H9 (cell line): ENCODE measurements at regions not wholly inside any gene's neighbourhood (a gene's known extent, or its start where the extent isn't known, plus 50 kb on each side); places are given as distances from the start of the nearest gene placed in this dataset.

Experiments
- DNase-seq: peaks from one replicate; pipeline ENCODE4 v3.0.0-alpha.2; 2017
- H2AFZ ChIP-seq: one replicate; pipeline ENCODE4 v1.6.1; 2013; ENCODE audit warnings: mild to moderate bottlenecking, low read length, control low read depth, moderate library complexity
- H2AK5ac ChIP-seq: 2 replicates; pipeline ENCODE4 v1.6.1; 2013; ENCODE audit warnings: low read length, control low read depth, mixed read lengths; ENCODE audit not compliant: insufficient read length
- H2BK120ac ChIP-seq: one replicate; pipeline ENCODE4 v1.6.1; 2013; ENCODE audit warnings: low read depth, mild to moderate bottlenecking, low read length, control low read depth, inconsistent platforms; ENCODE audit not compliant: poor library complexity, severe bottlenecking
- H2BK12ac ChIP-seq: 2 replicates; pipeline ENCODE4 v1.6.1; 2013; ENCODE audit warnings: low read length, control low read depth, mixed read lengths, low read depth; ENCODE audit not compliant: insufficient read length
- H2BK15ac ChIP-seq: 2 replicates; pipeline ENCODE4 v1.6.1; 2013; ENCODE audit warnings: low read depth, low read length, control low read depth
- H2BK20ac ChIP-seq: one replicate; pipeline ENCODE4 v1.6.1; 2013; ENCODE audit warnings: low read depth, mild to moderate bottlenecking, low read length, control low read depth, inconsistent platforms; ENCODE audit not compliant: poor library complexity, severe bottlenecking
- H2BK5ac ChIP-seq: 2 replicates; pipeline ENCODE4 v1.6.1; 2013; ENCODE audit warnings: low read length, control low read depth, mixed read lengths; ENCODE audit not compliant: insufficient read length
- H3K14ac ChIP-seq: 2 replicates; pipeline ENCODE4 v1.6.1; 2013; ENCODE audit warnings: low read length, control low read depth; ENCODE audit not compliant: insufficient read depth
- H3K18ac ChIP-seq: 2 replicates; pipeline ENCODE4 v1.6.1; 2013; ENCODE audit warnings: low read depth, mild to moderate bottlenecking, mixed read lengths, low read length, control low read depth; ENCODE audit not compliant: insufficient read length
- H3K23ac ChIP-seq: 2 replicates; pipeline ENCODE4 v1.6.1; 2013; ENCODE audit warnings: low read length, control low read depth, mixed read lengths, low read depth; ENCODE audit not compliant: insufficient read length
- H3K23me2 ChIP-seq: 2 replicates; pipeline ENCODE4 v1.6.1; 2013; ENCODE audit warnings: low read depth, mild to moderate bottlenecking, mixed read lengths, low read length, control low read depth; ENCODE audit not compliant: insufficient read length, poor library complexity, severe bottlenecking
- H3K27ac ChIP-seq: 2 replicates; pipeline ENCODE4 v1.5.1; 2013; ENCODE audit warnings: low read length, control low read depth, mixed read lengths, low read depth; ENCODE audit not compliant: insufficient read length
- H3K27me3 ChIP-seq: 2 replicates; pipeline ENCODE4 v1.6.1; 2013; ENCODE audit warnings: low read length, control low read depth, inconsistent platforms; ENCODE audit not compliant: insufficient read depth
- H3K4ac ChIP-seq: 2 replicates; pipeline ENCODE4 v1.6.1; 2013; ENCODE audit warnings: low read depth, mild to moderate bottlenecking, control low read depth, inconsistent platforms, low read length, moderate library complexity
- H3K4me1 ChIP-seq: 2 replicates; pipeline ENCODE4 v1.6.1; 2013; ENCODE audit warnings: low read length, control low read depth, inconsistent platforms; ENCODE audit not compliant: insufficient read depth
- H3K4me2 ChIP-seq: 2 replicates; pipeline ENCODE4 v1.6.1; 2013; ENCODE audit warnings: low read length, control low read depth, mixed read lengths; ENCODE audit not compliant: insufficient read length, insufficient read depth
- H3K56ac ChIP-seq: 2 replicates; pipeline ENCODE4 v1.6.1; 2013; ENCODE audit warnings: low read depth, mild to moderate bottlenecking, mixed read lengths, low read length, control low read depth; ENCODE audit not compliant: insufficient read length
- H3K79me1 ChIP-seq: 2 replicates; pipeline ENCODE4 v1.6.1; 2013; ENCODE audit warnings: low read depth, mild to moderate bottlenecking, moderate library complexity, low read length, control low read depth, inconsistent platforms; ENCODE audit not compliant: insufficient read depth, poor library complexity, severe bottlenecking
- H3K79me2 ChIP-seq: 2 replicates; pipeline ENCODE4 v1.6.1; 2013; ENCODE audit warnings: low read length, control low read depth, inconsistent platforms; ENCODE audit not compliant: insufficient read depth
- H3K9ac ChIP-seq: 2 replicates; pipeline ENCODE4 v1.6.1; 2013; ENCODE audit warnings: low read length, control low read depth, mixed read lengths; ENCODE audit not compliant: insufficient read length; ENCODE audit errors: extremely low read depth
- H3K9me3 ChIP-seq: one replicate; pipeline ENCODE4 v1.6.1; 2013; ENCODE audit warnings: low read depth, low read length, inconsistent platforms; ENCODE audit not compliant: control insufficient read depth
- H3T11ph ChIP-seq: one replicate; pipeline ENCODE4 v1.6.1; 2013; ENCODE audit warnings: mild to moderate bottlenecking, low read length, control low read depth, inconsistent platforms
- H4K20me1 ChIP-seq: one replicate; pipeline ENCODE4 v1.6.1; 2013; ENCODE audit not compliant: control insufficient read depth, insufficient read length, insufficient read depth
- H4K5ac ChIP-seq: 2 replicates; pipeline ENCODE4 v1.6.1; 2013; ENCODE audit warnings: low read depth, mild to moderate bottlenecking, mixed read lengths, low read length, control low read depth; ENCODE audit not compliant: insufficient read length
- H4K8ac ChIP-seq: replicated peaks from 2 replicates; pipeline ENCODE4 v1.6.1; 2013; ENCODE audit warnings: low read length, control low read depth, mixed read lengths, low read depth; ENCODE audit not compliant: insufficient read length
- H4K91ac ChIP-seq: 2 replicates; pipeline ENCODE4 v1.6.1; 2013; ENCODE audit warnings: low read depth, mild to moderate bottlenecking, moderate library complexity, mixed read lengths, low read length, control low read depth; ENCODE audit not compliant: insufficient read length
- H3K27ac Mint-ChIP-seq, 3 experiments: 2 replicates in 2 of 3; 3 replicates in 1 of 3; pipeline ENCODE4 v1.8.0; 2020 to 2021; ENCODE audit warnings: mixed read lengths in 3 of 3, mild to moderate bottlenecking in 1 of 3, moderate library complexity in 1 of 3
- H3K27me3 Mint-ChIP-seq: 2 replicates; pipeline ENCODE4 v1.8.0; 2021; ENCODE audit warnings: low read depth, mild to moderate bottlenecking, moderate library complexity, mixed read lengths
- H3K36me3 Mint-ChIP-seq, 3 experiments: 2 replicates in 2 of 3; 3 replicates in 1 of 3; pipeline ENCODE4 v1.8.0; 2020 to 2021; ENCODE audit warnings: low read depth in 3 of 3, mixed read lengths in 3 of 3; ENCODE audit not compliant: insufficient read depth in 1 of 3
- H3K4me1 Mint-ChIP-seq, 2 experiments: 2 replicates each; pipeline ENCODE4 v1.8.0; 2020; ENCODE audit warnings: mixed read lengths in 2 of 2
- H3K4me3 Mint-ChIP-seq, 2 experiments: 2 replicates in 1 of 2; 3 replicates in 1 of 2; pipeline ENCODE4 v1.8.0; 2020 to 2021; ENCODE audit warnings: mild to moderate bottlenecking in 2 of 2, mixed read lengths in 2 of 2, moderate library complexity in 1 of 2
- H3K9me3 Mint-ChIP-seq, 2 experiments: 2 replicates in 1 of 2; 3 replicates in 1 of 2; pipeline ENCODE4 v1.8.0; 2020; ENCODE audit warnings: mild to moderate bottlenecking in 2 of 2, mixed read lengths in 2 of 2, moderate library complexity in 1 of 2
- CTCF ChIP-seq: fragments of 200-600 bp; sonication (generic); conservative IDR thresholded peaks from 3 replicates; pipeline ENCODE4 v1.8.0; 2021; ENCODE audit warnings: antibody characterized with exemption, mild to moderate bottlenecking
- WGBS: extraction: QIAGEN DNeasy Blood & Tissue Kit; methylation state at CpG from one replicate; pipeline ENCODE4 v1.1.7; 2013; ENCODE audit warnings: missing lambda C conversion rate, low lambda C conversion rate, mixed read lengths; ENCODE audit not compliant: insufficient read length; ENCODE audit errors: extremely low coverage; 5-methylcytosine and 5-hydroxymethylcytosine counted together

- Histone ChIP-seq H2BK15ac (no peak overlapping the region), H3K23me2 (no peaks in the 10 kb centered on the region), H3K4me1 (no peaks in the 10 kb centered on the region), H3K27ac (no peak overlapping the region), H3T11ph (no peak overlapping the region), H3K56ac (no peak overlapping the region), H3K9me3 (no peaks in the 10 kb centered on the region), H2BK5ac (no peak overlapping the region), H3K79me1 (no peaks in the 10 kb centered on the region), H3K18ac (no peak overlapping the region), H4K5ac (no peak overlapping the region), H4K8ac (no peak overlapping the region), H3K79me2 (no peaks in the 10 kb centered on the region), H4K20me1 (no peaks in the 10 kb centered on the region), H2BK12ac (no peak overlapping the region), H3K23ac (no peak overlapping the region), H3K4ac (no peak overlapping the region), H3K27me3 (no peaks in the 10 kb centered on the region), H4K91ac (no peak overlapping the region), H2BK120ac (no peak overlapping the region), H3K14ac (no peak overlapping the region), H3K9ac (no peak overlapping the region), H2BK20ac (no peak overlapping the region), H2AFZ (no peak overlapping the region), H2AK5ac (no peak overlapping the region), H3K4me2 (no peak overlapping the region)
- Mint-ChIP-seq H3K27ac (no peak overlapping the region), H3K4me3 (no peak overlapping the region), H3K27me3 (peaks cover 4% of the 10 kb centered on the region), H3K4me1 (peaks cover 32 to 46% of the 10 kb centered on the region in 2 experiments), H3K9me3 (peaks cover 0 to 3% of the 10 kb centered on the region in 2 experiments; a peak in 1 of 5 replicates), H3K36me3 (no peaks in the 10 kb centered on the region; a peak in 2 of 7 replicates)
- no peak for TF ChIP-seq CTCF
- no CpG with 5 or more reads among the region's 7 CpGs for WGBS
- DNase-seq = no peak
Measured at GRCh38 chr2:236747426-236747825, 177.8 kb downstream of the ACKR3 start.
